OCI-LY7 (cell line): ENCODE measurements at regions not wholly inside any gene's neighbourhood (a gene's known extent, or its start where the extent isn't known, plus 50 kb on each side); places are given as distances from the start of the nearest gene placed in this dataset.

Experiments
- CTCF ChIP-seq: fragments of 200-600 bp; sonication (generic); conservative IDR thresholded peaks from 2 replicates; pipeline ENCODE4 v1.5.1; 2014; ENCODE audit warnings: mild to moderate bottlenecking, antibody characterized with exemption, low read length, moderate library complexity, mixed read lengths
- EZH2phosphoT487 ChIP-seq: fragments of 200-600 bp; sonication (generic); IDR thresholded peaks from 2 replicates; pipeline ENCODE4 v1.6.1; 2018; ENCODE audit warnings: low read depth, borderline replicate concordance, mild to moderate bottlenecking, mixed run types, antibody characterized with exemption, low read length, moderate library complexity, mixed read lengths

GRCh38 chr18:25798046-25798445 lies 292.4 kb downstream of the SS18 start:
- no peak for TF ChIP-seq CTCF
- TF ChIP-seq EZH2phosphoT487, result no peak
